Right renal pelvis (tissue), 4 donors: ENCODE measurements at regions not wholly inside any gene's neighbourhood (a gene's known extent, or its start where the extent isn't known, plus 50 kb on each side); places are given as distances from the start of the nearest gene placed in this dataset.

ENCODE experiments used
- DNase-seq, 4 donors: peaks; one replicate each; pipeline ENCODE4 v3.0.0-alpha.2; 2013; ENCODE audit warnings: low read depth in 4 of 4, low spot score in 3 of 4, missing footprints in 1 of 4

- no peak for DNase-seq
Measured at GRCh38 chr2:118527571-118527970, 319.9 kb downstream of the EN1 start.

GRCh38 chr2:118525346-118525745 is 322.1 kb downstream of the EN1 start:
- DNase-seq, result no peak

- no peak for DNase-seq
Measured at GRCh38 chr2:118524911-118525310, 322.5 kb downstream of the EN1 start.

- DNase-seq, result no peak
Measured at GRCh38 chr2:118523761-118524160, 323.7 kb downstream of the EN1 start.

GRCh38 chr2:118521960-118522359 is 325.5 kb downstream of the EN1 start:
- DNase-seq, result no peak

- DNase-seq, result no peak
Measured at GRCh38 chr2:118521272-118521671, 326.2 kb downstream of the EN1 start.

GRCh38 chr2:118520246-118520645 is 327.2 kb downstream of the EN1 start:
- no peak for DNase-seq

- DNase-seq, result no peak
Measured at GRCh38 chr2:118519511-118519910, 327.9 kb downstream of the EN1 start.

GRCh38 chr2:118510807-118511206 is 336.6 kb downstream of the EN1 start:
- no peak for DNase-seq

GRCh38 chr2:118509319-118510004 is 338.0 kb downstream of the EN1 start:
- DNase-seq, result no peak

GRCh38 chr2:118508282-118508681 is 339.2 kb downstream of the EN1 start:
- no peak for DNase-seq

GRCh38 chr2:118505436-118505835 is 342.0 kb downstream of the EN1 start:
- DNase-seq, result no peak

- DNase-seq, result no peak
Measured at GRCh38 chr2:118502106-118502505, 345.3 kb downstream of the EN1 start.

- no peak for DNase-seq
Measured at GRCh38 chr2:118498943-118499342, 348.5 kb downstream of the EN1 start.

- no peak for DNase-seq
Measured at GRCh38 chr2:118496870-118497611, 350.4 kb downstream of the EN1 start.

GRCh38 chr2:118496467-118496866 is 351.0 kb downstream of the EN1 start:
- DNase-seq, result no peak

- DNase-seq, result no peak
Measured at GRCh38 chr2:118495290-118495689, 352.2 kb downstream of the EN1 start.

- DNase-seq, result no peak
Measured at GRCh38 chr2:118493213-118493612, 354.2 kb downstream of the EN1 start.

GRCh38 chr2:118492335-118492734 is 355.1 kb downstream of the EN1 start:
- no peak for DNase-seq

GRCh38 chr2:118490330-118490729 is 357.1 kb downstream of the EN1 start:
- DNase-seq, result no peak

GRCh38 chr2:118489712-118490299 is 357.6 kb downstream of the EN1 start:
- no peak for DNase-seq

GRCh38 chr2:118481299-118481698 is 366.1 kb downstream of the EN1 start:
- no peak for DNase-seq
